ENCODE measurements at regions not wholly inside any gene's neighbourhood (a gene's known extent, or its start where the extent isn't known, plus 50 kb on each side); places are given as distances from the start of the nearest gene placed in this dataset.

GRCh38 chr3:44070841-44071546, 170.7 kb upstream of the TOPAZ1 start:
- TF ChIP-seq EZH2 (IDR thresholded peaks at IDR 0.05; ENCODE audit: borderline replicate concordance, insufficient read depth, low read length, poor library complexity, severe bottlenecking) (no peak), CTCF (IDR thresholded peaks at IDR 0.05; ENCODE audit: poor library complexity, severe bottlenecking) (no peak), RAD21 (conservative IDR thresholded peaks at IDR 0.05) (no peak), MXI1 (conservative IDR thresholded peaks at IDR 0.05; ENCODE audit: poor library complexity, severe bottlenecking) (no peak), POLR2AphosphoS5 (IDR thresholded peaks at IDR 0.05) (no peak), REST (IDR thresholded peaks at IDR 0.05; ENCODE audit: borderline replicate concordance) (no peak), EP300 (conservative IDR thresholded peaks at IDR 0.05; ENCODE audit: poor library complexity, severe bottlenecking) (no peak)

Measured in neural cell (in vitro differentiated cells).